Testis (tissue), 2 donors: ENCODE measurements at regions not wholly inside any gene's neighbourhood (a gene's known extent, or its start where the extent isn't known, plus 50 kb on each side); places are given as distances from the start of the nearest gene placed in this dataset.

Experiments used
- CTCF ChIP-seq, 3 experiments: fragments of 450-650 bp in 2 of 3; fragments of 200-600 bp in 1 of 3; sonication (generic) in 1 of 3; IDR thresholded peaks; one replicate each; pipeline ENCODE4 v1.5.1; 2016 to 2019; ENCODE audit warnings: antibody characterized with exemption in 3 of 3, mild to moderate bottlenecking in 2 of 3, moderate library complexity in 1 of 3
- POLR2A ChIP-seq: fragments of 450-650 bp; IDR thresholded peaks from one replicate; pipeline ENCODE4 v1.6.1; 2017; ENCODE audit warnings: antibody characterized with exemption, mild to moderate bottlenecking, moderate library complexity

DNA sequence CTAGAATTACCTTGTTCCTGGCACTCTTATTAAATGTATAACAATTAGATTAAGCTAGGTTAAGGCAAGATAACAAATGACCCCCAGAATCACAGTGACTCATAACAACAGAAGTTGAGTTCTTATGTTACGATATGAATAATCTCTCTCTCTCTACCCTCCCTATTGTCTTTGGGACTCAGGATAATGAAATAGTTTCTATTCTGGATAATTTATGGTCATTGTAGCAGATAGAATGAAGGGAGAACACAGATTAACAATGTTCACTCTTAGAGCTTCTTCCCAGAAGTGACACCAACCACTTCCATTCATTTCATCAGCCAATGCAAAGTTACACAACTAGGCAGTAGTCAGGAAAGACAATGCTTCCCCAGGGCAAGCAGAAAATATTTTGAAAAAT lies 334.5 kb downstream of the C11orf87 start:
- TF ChIP-seq POLR2A (no peak), CTCF (IDR thresholded peaks at IDR 0.05) (no peak)
